CD4-positive, alpha-beta T cell (primary cell): ENCODE measurements at regions not wholly inside any gene's neighbourhood (a gene's known extent, or its start where the extent isn't known, plus 50 kb on each side); places are given as distances from the start of the nearest gene placed in this dataset.

Source experiments
- ATAC-seq: fragments of 200-7000 bp; cut with Tn5 transposase; one replicate; pipeline ENCODE4 v1.10.0; 2022; ENCODE audit warnings: mild to moderate bottlenecking; ENCODE audit not compliant: poor library complexity
- CTCF ChIA-PET: fragments of 350-600 bp; sonication (Branson Sonifier 250); formaldehyde crosslinking; loops from one replicate; lab custom pipeline; 2021; ENCODE audit warnings: antibody characterized with exemption, inconsistent platforms; lab: Charles Lee
- POLR2A ChIA-PET: fragments of 350-600 bp; sonication (Branson Sonifier 250); formaldehyde crosslinking; loops from one replicate; lab custom pipeline; 2021; ENCODE audit warnings: antibody characterized with exemption, inconsistent platforms; lab: Charles Lee
- DNase-seq, 14 experiments: peaks; one replicate each; pipeline ENCODE4 v3.0.0-alpha.2; 2013 to 2020; ENCODE audit warnings: mixed read lengths in 2 of 14
- H3K27ac ChIP-seq, 2 donors: one replicate each; pipeline versions ENCODE4 v1.5.1 to v1.7.0; 2013; ENCODE audit warnings: low read length in 2 of 2, low read depth in 1 of 2, mild to moderate bottlenecking in 1 of 2
- H3K27me3 ChIP-seq, 2 experiments: 1 replicate in 1 of 2; 2 replicates in 1 of 2; pipeline versions ENCODE4 v1.6.1 to v1.7.0; 2013; ENCODE audit warnings: low read length in 2 of 2, control low read depth in 1 of 2, mild to moderate bottlenecking in 1 of 2, moderate library complexity in 1 of 2; ENCODE audit not compliant: insufficient read depth in 2 of 2, control insufficient read depth in 1 of 2
- H3K36me3 ChIP-seq: one replicate; pipeline ENCODE4 v1.6.1; 2013; ENCODE audit warnings: low read length, control low read depth; ENCODE audit not compliant: insufficient read depth
- H3K4me1 ChIP-seq: one replicate; pipeline ENCODE4 v1.6.1; 2013; ENCODE audit warnings: low read length, control low read depth; ENCODE audit not compliant: insufficient read depth
- H3K4me3 ChIP-seq: one replicate; pipeline ENCODE4 v1.5.1; 2013; ENCODE audit warnings: mild to moderate bottlenecking, low read length, moderate library complexity
- H3K9me3 ChIP-seq, 2 experiments: 1 replicate in 1 of 2; 2 replicates in 1 of 2; pipeline versions ENCODE4 v1.6.1 to v1.7.0; 2013; ENCODE audit warnings: low read length in 2 of 2, mild to moderate bottlenecking in 2 of 2, control low read depth in 1 of 2, moderate library complexity in 1 of 2; ENCODE audit not compliant: control insufficient read depth in 1 of 2, insufficient read depth in 1 of 2
- H3K27ac Mint-ChIP-seq: one replicate; pipeline ENCODE4 v1.8.0; 2020; ENCODE audit warnings: mixed read lengths
- H3K27me3 Mint-ChIP-seq: one replicate; pipeline ENCODE4 v1.8.0; 2021; ENCODE audit warnings: mixed read lengths
- H3K36me3 Mint-ChIP-seq: one replicate; pipeline ENCODE4 v1.8.0; 2021; ENCODE audit warnings: low read depth, mixed read lengths
- H3K4me1 Mint-ChIP-seq: one replicate; pipeline ENCODE4 v1.8.0; 2021; ENCODE audit warnings: low read depth, mixed read lengths
- H3K4me3 Mint-ChIP-seq: one replicate; pipeline ENCODE4 v1.8.0; 2020; ENCODE audit warnings: mild to moderate bottlenecking, mixed read lengths
- H3K9me3 Mint-ChIP-seq: one replicate; pipeline ENCODE4 v1.8.0; 2020; ENCODE audit warnings: mixed read lengths
- intact Hi-C, 2 experiments: fragments of 100-400 bp; cut with DNase I in 1 of 2; cut with micrococcal nuclease in 1 of 2; formaldehyde crosslinking; loops; one replicate each; pipeline versions ENCODE4 v1.15.1 to v1.9.0; 2023 to 2025; cut with DNase I, micrococcal nuclease
- TF ChIP-seq, protein P1 (sequence below): fragments of 200-600 bp; IDR thresholded peaks from one replicate; pipeline ENCODE4 v1.8.0; 2022; ENCODE audit warnings: antibody characterized with exemption, mild to moderate bottlenecking

DNA sequence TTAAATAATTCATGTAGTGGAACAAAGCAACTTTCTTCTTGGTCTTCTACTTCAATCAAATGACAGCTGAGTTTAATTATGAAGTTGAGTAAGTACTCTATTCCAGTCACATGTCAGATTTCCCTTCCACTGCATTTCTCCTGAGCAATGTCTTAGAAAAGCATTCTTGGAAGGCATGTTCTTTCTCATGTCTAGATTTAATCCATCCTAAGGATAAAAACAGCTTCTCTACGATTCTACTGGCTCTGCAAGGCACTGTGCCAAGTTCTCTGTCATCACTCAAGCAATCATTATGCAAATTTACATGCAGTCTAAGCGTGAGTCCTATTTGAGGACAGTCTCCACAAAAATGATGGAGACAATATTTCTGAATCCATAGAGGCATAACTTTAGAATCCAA, 142.4 kb downstream of the YIPF5 start:
- ChIA-PET POLR2A (no interaction called here), CTCF (no interaction called here)
- H3K27me3 ChIP-seq, result no peaks in the 10 kb centered on the region
- no peak for DNase-seq
- H3K36me3 Mint-ChIP-seq, result no peaks in the 10 kb centered on the region
- no peaks in the 10 kb centered on the region for H3K9me3 ChIP-seq
- intact Hi-C loops, result no loop called here
- H3K27me3 Mint-ChIP-seq, result peaks cover 18% of the 10 kb centered on the region
- no peaks in the 10 kb centered on the region for H3K36me3 ChIP-seq
- no peak for ATAC-seq
- H3K4me3 ChIP-seq, result no peak overlapping the region
- H3K4me1 Mint-ChIP-seq, result no peaks in the 10 kb centered on the region
- no peak overlapping the region for H3K27ac Mint-ChIP-seq
- no peaks in the 10 kb centered on the region for H3K4me1 ChIP-seq
- no peak overlapping the region for H3K4me3 Mint-ChIP-seq
- no peak overlapping the region for H3K27ac ChIP-seq
- TF ChIP-seq, protein P1, sequence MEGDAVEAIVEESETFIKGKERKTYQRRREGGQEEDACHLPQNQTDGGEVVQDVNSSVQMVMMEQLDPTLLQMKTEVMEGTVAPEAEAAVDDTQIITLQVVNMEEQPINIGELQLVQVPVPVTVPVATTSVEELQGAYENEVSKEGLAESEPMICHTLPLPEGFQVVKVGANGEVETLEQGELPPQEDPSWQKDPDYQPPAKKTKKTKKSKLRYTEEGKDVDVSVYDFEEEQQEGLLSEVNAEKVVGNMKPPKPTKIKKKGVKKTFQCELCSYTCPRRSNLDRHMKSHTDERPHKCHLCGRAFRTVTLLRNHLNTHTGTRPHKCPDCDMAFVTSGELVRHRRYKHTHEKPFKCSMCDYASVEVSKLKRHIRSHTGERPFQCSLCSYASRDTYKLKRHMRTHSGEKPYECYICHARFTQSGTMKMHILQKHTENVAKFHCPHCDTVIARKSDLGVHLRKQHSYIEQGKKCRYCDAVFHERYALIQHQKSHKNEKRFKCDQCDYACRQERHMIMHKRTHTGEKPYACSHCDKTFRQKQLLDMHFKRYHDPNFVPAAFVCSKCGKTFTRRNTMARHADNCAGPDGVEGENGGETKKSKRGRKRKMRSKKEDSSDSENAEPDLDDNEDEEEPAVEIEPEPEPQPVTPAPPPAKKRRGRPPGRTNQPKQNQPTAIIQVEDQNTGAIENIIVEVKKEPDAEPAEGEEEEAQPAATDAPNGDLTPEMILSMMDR, result no peak
- no peaks in the 10 kb centered on the region for H3K9me3 Mint-ChIP-seq

DNA sequence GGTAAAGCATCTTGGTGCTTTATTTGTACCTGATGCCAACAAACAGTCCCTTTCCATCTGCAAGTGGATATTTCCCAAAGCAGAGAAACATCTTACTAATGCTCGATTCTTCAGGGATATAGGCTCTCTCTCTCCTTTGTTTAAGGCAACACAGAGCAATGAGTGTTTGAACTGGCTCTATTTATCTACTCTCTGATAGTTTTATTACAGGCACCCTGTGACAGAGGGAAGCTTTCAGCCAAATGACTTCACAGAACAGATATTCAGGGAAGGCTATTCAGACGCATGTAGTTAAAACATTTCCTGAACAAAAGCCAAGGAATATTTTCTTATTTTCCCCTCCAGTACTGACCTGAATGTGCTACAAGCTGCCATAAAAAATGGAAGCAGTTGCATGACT, 141.8 kb downstream of the YIPF5 start:
- POLR2A ChIA-PET, result no interaction called here
- H3K36me3 ChIP-seq, result no peaks in the 10 kb centered on the region
- H3K27ac ChIP-seq, result no peak overlapping the region
- Mint-ChIP-seq H3K27me3 (peaks cover 22% of the 10 kb centered on the region), H3K4me3 (no peak overlapping the region), H3K4me1 (no peaks in the 10 kb centered on the region), H3K27ac (no peak overlapping the region), H3K9me3 (no peaks in the 10 kb centered on the region), H3K36me3 (no peaks in the 10 kb centered on the region)
- TF ChIP-seq, protein P1, result no peak
- H3K4me3 ChIP-seq, result no peak overlapping the region
- no peak for DNase-seq
- H3K27me3 ChIP-seq, result no peaks in the 10 kb centered on the region
- intact Hi-C loops, result no loop called here
- no peaks in the 10 kb centered on the region for H3K9me3 ChIP-seq
- no peaks in the 10 kb centered on the region for H3K4me1 ChIP-seq
- CTCF ChIA-PET, result no interaction called here
- no peak for ATAC-seq

DNA sequence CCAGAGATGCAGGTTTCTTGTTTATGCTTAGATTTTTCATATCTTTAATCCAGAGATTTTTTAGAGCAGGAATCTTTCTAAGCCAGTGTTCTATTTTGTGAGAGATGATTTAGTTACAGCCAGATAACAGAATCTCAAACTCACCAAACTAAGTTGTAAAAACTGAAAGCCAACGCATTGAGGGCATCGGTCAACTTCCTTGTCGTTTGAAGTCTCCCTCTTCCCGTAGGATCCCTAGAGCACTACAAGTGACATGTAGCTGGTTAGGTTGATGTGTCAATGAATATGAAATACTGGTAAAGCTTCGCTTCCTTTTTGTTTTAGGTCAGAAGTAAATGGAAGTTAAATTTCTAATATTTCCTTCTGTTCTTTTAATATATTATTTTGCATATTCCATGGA, 139.6 kb downstream of the YIPF5 start:
- Mint-ChIP-seq H3K36me3 (no peaks in the 10 kb centered on the region), H3K4me3 (no peak overlapping the region), H3K9me3 (no peaks in the 10 kb centered on the region), H3K4me1 (no peaks in the 10 kb centered on the region), H3K27me3 (peaks cover 40% of the 10 kb centered on the region), H3K27ac (no peak overlapping the region)
- Histone ChIP-seq H3K9me3 (no peaks in the 10 kb centered on the region), H3K4me1 (no peaks in the 10 kb centered on the region), H3K4me3 (no peak overlapping the region), H3K27ac (no peak overlapping the region), H3K36me3 (no peaks in the 10 kb centered on the region), H3K27me3 (no peaks in the 10 kb centered on the region)
- TF ChIP-seq, protein P1, result no peak
- ChIA-PET CTCF (no interaction called here), POLR2A (no interaction called here)
- ATAC-seq, result no peak
- intact Hi-C loops, result no loop called here
- DNase-seq, result no peak
